Epithelial cell of esophagus (primary cell): ENCODE measurements at regions not wholly inside any gene's neighbourhood (a gene's known extent, or its start where the extent isn't known, plus 50 kb on each side); places are given as distances from the start of the nearest gene placed in this dataset.

ENCODE experiments used
- DNase-seq: peaks from one replicate; pipeline ENCODE4 v3.0.0; 2010; ENCODE audit warnings: low read depth
- H3K4me3 ChIP-seq: 2 replicates; pipeline ENCODE4 v1.5.1; 2011; ENCODE audit warnings: mild to moderate bottlenecking, low read length, control low read depth
- CTCF ChIP-seq: IDR thresholded peaks from 2 replicates; pipeline ENCODE4 v1.5.1; 2011; ENCODE audit warnings: low read depth, mild to moderate bottlenecking, low read length, control low read depth, inconsistent platforms; ENCODE audit not compliant: insufficient read depth; ENCODE audit errors: missing control alignments

- TF ChIP-seq CTCF: no peak
- no peak overlapping the region for H3K4me3 ChIP-seq
- DNase-seq: no peak
Measured at GRCh38 chr11:81219661-81220060, 1514.0 kb downstream of the FAM181B start.

GRCh38 chr11:81218440-81218839 lies 1515.2 kb downstream of the FAM181B start:
- TF ChIP-seq CTCF: no peak
- H3K4me3 ChIP-seq: no peak overlapping the region
- DNase-seq: no peak

GRCh38 chr11:81211050-81211449 lies 1522.6 kb downstream of the FAM181B start:
- no peak overlapping the region for H3K4me3 ChIP-seq
- TF ChIP-seq CTCF: no peak
- no peak for DNase-seq

GRCh38 chr11:81207421-81208054 lies 1526.1 kb downstream of the FAM181B start:
- DNase-seq: no peak
- no peak for TF ChIP-seq CTCF

GRCh38 chr11:81203876-81204275 lies 1529.8 kb downstream of the FAM181B start:
- H3K4me3 ChIP-seq: no peak overlapping the region
- DNase-seq: peak; percentile 16
- no peak for TF ChIP-seq CTCF

More at GRCh38 chr11:81207421-81208054, 1526.1 kb downstream of the FAM181B start:
- no peak overlapping the region for H3K4me3 ChIP-seq

GRCh38 chr11:81197396-81197795 lies 1536.3 kb downstream of the FAM181B start:
- DNase-seq: no peak
- TF ChIP-seq CTCF: no peak
- H3K4me3 ChIP-seq: no peak overlapping the region

- DNase-seq: no peak
- no peak overlapping the region for H3K4me3 ChIP-seq
- TF ChIP-seq CTCF: no peak
Measured at GRCh38 chr11:81192516-81192915, 1541.1 kb downstream of the FAM181B start.
